ENCODE measurements at regions not wholly inside any gene's neighbourhood (a gene's known extent, or its start where the extent isn't known, plus 50 kb on each side); places are given as distances from the start of the nearest gene placed in this dataset.

GRCh38 chr16:65229191-65229662, 107.4 kb upstream of the CDH11 start:
- TF ChIP-seq POLR2A (IDR thresholded peaks at IDR 0.05), result no peak
- TF ChIP-seq, protein P1, sequence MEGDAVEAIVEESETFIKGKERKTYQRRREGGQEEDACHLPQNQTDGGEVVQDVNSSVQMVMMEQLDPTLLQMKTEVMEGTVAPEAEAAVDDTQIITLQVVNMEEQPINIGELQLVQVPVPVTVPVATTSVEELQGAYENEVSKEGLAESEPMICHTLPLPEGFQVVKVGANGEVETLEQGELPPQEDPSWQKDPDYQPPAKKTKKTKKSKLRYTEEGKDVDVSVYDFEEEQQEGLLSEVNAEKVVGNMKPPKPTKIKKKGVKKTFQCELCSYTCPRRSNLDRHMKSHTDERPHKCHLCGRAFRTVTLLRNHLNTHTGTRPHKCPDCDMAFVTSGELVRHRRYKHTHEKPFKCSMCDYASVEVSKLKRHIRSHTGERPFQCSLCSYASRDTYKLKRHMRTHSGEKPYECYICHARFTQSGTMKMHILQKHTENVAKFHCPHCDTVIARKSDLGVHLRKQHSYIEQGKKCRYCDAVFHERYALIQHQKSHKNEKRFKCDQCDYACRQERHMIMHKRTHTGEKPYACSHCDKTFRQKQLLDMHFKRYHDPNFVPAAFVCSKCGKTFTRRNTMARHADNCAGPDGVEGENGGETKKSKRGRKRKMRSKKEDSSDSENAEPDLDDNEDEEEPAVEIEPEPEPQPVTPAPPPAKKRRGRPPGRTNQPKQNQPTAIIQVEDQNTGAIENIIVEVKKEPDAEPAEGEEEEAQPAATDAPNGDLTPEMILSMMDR (IDR thresholded peaks at IDR 0.05), result no peak
